Astrocyte of the cerebellum (primary cell): ENCODE measurements at regions not wholly inside any gene's neighbourhood (a gene's known extent, or its start where the extent isn't known, plus 50 kb on each side); places are given as distances from the start of the nearest gene placed in this dataset.

ENCODE experiments used
- DNase-seq: peaks from one replicate; pipeline ENCODE4 v3.0.0-alpha.2; 2011; ENCODE audit warnings: low read depth
- H3K4me3 ChIP-seq: 2 replicates; pipeline ENCODE4 v1.5.1; 2011; ENCODE audit warnings: mild to moderate bottlenecking, low read depth, low read length, moderate library complexity
- CTCF ChIP-seq: IDR thresholded peaks from 2 replicates; pipeline ENCODE4 v1.5.1; 2012; ENCODE audit warnings: low read length, low read depth, moderate library complexity, mild to moderate bottlenecking; ENCODE audit errors: missing control alignments
- in situ Hi-C: cut with HindIII; loops from 2 replicates; pipeline ENCODE4 v1.10.0; 2017; ENCODE audit warnings: low sequenced_read_pairs

- H3K4me3 ChIP-seq: no peak overlapping the region
- no peak for DNase-seq
- no peak for TF ChIP-seq CTCF
- in situ Hi-C loops: loop anchor here (5.0 kb wide), 2 partner anchors 51 to 106 kb away; no protein-coding TSS in a partner anchor
Measured at GRCh38 chr14:104291123-104292000, 153.0 kb downstream of the KIF26A start.

- TF ChIP-seq CTCF: no peak
- in situ Hi-C loops: loop anchor here (5.0 kb wide), 2 partner anchors 50 to 105 kb away; no protein-coding TSS in a partner anchor
- no peak overlapping the region for H3K4me3 ChIP-seq
- no peak for DNase-seq
Measured at GRCh38 chr14:104292084-104292970, 153.9 kb downstream of the KIF26A start.

- no peak for TF ChIP-seq CTCF
- in situ Hi-C loops: loop anchor here (5.0 kb wide), 2 partner anchors 49 to 104 kb away; no protein-coding TSS in a partner anchor
- no peak for DNase-seq
- H3K4me3 ChIP-seq: no peak overlapping the region
Measured at GRCh38 chr14:104293231-104293841, 154.9 kb downstream of the KIF26A start.

GRCh38 chr14:104293851-104294627 lies 155.7 kb downstream of the KIF26A start:
- TF ChIP-seq CTCF: no peak
- no peak overlapping the region for H3K4me3 ChIP-seq
- no peak for DNase-seq
- in situ Hi-C loops: loop anchor here (5.0 kb wide), 2 partner anchors 48 to 103 kb away; no protein-coding TSS in a partner anchor

GRCh38 chr14:104294628-104294982 lies 156.2 kb downstream of the KIF26A start:
- TF ChIP-seq CTCF: no peak
- DNase-seq: no peak
- H3K4me3 ChIP-seq: no peak overlapping the region
- in situ Hi-C loops: loop anchor here (5.0 kb wide), 2 partner anchors 48 to 103 kb away; no protein-coding TSS in a partner anchor
